ENCODE measurements at regions not wholly inside any gene's neighbourhood (a gene's known extent, or its start where the extent isn't known, plus 50 kb on each side); places are given as distances from the start of the nearest gene placed in this dataset.

DNA sequence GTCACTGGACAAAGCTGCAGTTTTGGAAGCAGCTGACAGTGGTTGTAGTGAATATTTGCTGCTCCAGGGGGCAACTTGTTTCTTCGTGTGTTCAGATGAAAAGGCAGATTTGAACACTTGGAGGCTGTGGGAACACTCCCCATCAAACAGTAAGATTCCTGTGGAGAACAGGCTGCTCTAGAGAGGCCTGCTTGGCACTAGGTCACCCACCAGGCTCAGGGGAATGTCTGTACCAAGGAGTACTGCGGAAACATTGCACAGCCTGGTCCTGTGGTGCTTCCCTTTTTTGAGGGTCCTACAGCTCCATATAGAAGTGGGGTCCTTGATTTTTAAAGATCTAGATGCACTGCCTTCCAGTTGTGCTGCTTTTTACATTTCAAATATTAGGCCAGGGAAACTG lies 97.5 kb downstream of the CXCL12 start:
- TF ChIP-seq POLR2A (IDR thresholded peaks at IDR 0.05; ENCODE audit: low read length) (no peak), GATA1 (IDR thresholded peaks at IDR 0.05; ENCODE audit: low read depth, low read length) (no peak)
